Esophagus muscularis mucosa (tissue), 4 donors: ENCODE measurements at regions not wholly inside any gene's neighbourhood (a gene's known extent, or its start where the extent isn't known, plus 50 kb on each side); places are given as distances from the start of the nearest gene placed in this dataset.

Experiments used
- CTCF ChIP-seq, 3 experiments: fragments of 200-600 bp in 2 of 3; fragments of 450-650 bp in 1 of 3; sonication (generic) in 2 of 3; IDR thresholded peaks; one replicate each; pipeline ENCODE4 v1.5.1; 2017 to 2019; ENCODE audit warnings: antibody characterized with exemption in 3 of 3, mild to moderate bottlenecking in 2 of 3, moderate library complexity in 1 of 3
- EP300 ChIP-seq: sonication (generic); formaldehyde crosslinking; IDR thresholded peaks from one replicate; pipeline ENCODE4 v1.6.1; 2017; ENCODE audit warnings: antibody characterized with exemption
- POLR2A ChIP-seq: fragments of 450-650 bp; IDR thresholded peaks from one replicate; pipeline ENCODE4 v1.6.1; 2017; ENCODE audit warnings: antibody characterized with exemption, moderate library complexity, mild to moderate bottlenecking, low read depth
- POLR2AphosphoS5 ChIP-seq, 2 donors: sonication (generic); formaldehyde crosslinking; IDR thresholded peaks; one replicate each; pipeline ENCODE4 v1.6.1; 2017; ENCODE audit warnings: antibody characterized with exemption in 2 of 2

DNA sequence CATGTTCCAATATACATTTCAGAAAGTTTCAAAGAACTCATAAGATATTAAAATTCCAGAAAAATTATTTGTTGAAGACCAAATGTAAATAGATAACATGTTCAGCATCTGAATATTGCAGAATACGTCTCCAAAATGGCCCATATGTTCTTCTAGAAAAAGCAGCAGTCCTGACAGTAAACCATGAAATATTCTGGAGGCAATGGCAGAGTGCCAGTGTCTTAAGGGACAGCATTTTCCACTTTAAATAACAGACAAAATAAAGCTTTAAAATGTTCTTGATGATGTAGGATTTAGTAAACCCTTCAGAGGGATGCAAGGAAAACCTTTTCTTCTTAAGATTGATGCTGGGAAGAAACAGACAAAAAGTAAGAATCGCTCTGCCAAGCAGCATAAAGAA, 721.0 kb downstream of the NR2F1-AS1 start:
- no peak for TF ChIP-seq CTCF (IDR thresholded peaks at IDR 0.05)
- no peak for TF ChIP-seq EP300
- TF ChIP-seq POLR2A, result no peak
- TF ChIP-seq POLR2AphosphoS5 (IDR thresholded peaks at IDR 0.05), result no peak
